ENCODE measurements at regions not wholly inside any gene's neighbourhood (a gene's known extent, or its start where the extent isn't known, plus 50 kb on each side); places are given as distances from the start of the nearest gene placed in this dataset.
"Not testable (repeated sequence)": the region's sequence is repeated elsewhere in the genome, so short reads cannot be mapped to it uniquely, and the experiment has no call there.

GRCh38 chr22:16361328-16361727 lies 231.3 kb downstream of the CCT8L2 start:
- intact Hi-C loops (cut with DNase I); DNase-seq; ATAC-seq (ENCODE audit: low FRiP score); H3K27me3 ChIP-seq (ENCODE audit: control insufficient read depth in 1 of 2, insufficient read depth in 2 of 2, low read length in 1 of 2); H3K4me3 ChIP-seq (ENCODE audit: low read length in 2 of 2); H3K36me3 ChIP-seq (ENCODE audit: control insufficient read depth in 1 of 2, insufficient read depth in 2 of 2, low read length in 1 of 2); H3K4me1 ChIP-seq (ENCODE audit: control insufficient read depth in 1 of 2, insufficient read depth in 2 of 2, low read length in 2 of 2); H3K27ac ChIP-seq (ENCODE audit: low read depth in 1 of 2, low read length in 2 of 2); H3K9me3 ChIP-seq (ENCODE audit: control insufficient read depth, low read length): not testable (repeated sequence)
- WGBS, 2 donors, result no CpG with 5 or more reads among the region's 8 CpGs

- H3K9me3 ChIP-seq (ENCODE audit: control insufficient read depth, low read length); H3K4me3 ChIP-seq (ENCODE audit: low read length in 2 of 2); H3K36me3 ChIP-seq (ENCODE audit: control insufficient read depth in 1 of 2, insufficient read depth in 2 of 2, low read length in 1 of 2); H3K27me3 ChIP-seq (ENCODE audit: control insufficient read depth in 1 of 2, insufficient read depth in 2 of 2, low read length in 1 of 2); H3K27ac ChIP-seq (ENCODE audit: low read depth in 1 of 2, low read length in 2 of 2); DNase-seq; H3K4me1 ChIP-seq (ENCODE audit: control insufficient read depth in 1 of 2, insufficient read depth in 2 of 2, low read length in 2 of 2); intact Hi-C loops (cut with DNase I): not testable (repeated sequence)
- no CpG with 5 or more reads among the region's 8 CpGs for WGBS, 2 donors
- ATAC-seq (ENCODE audit: low FRiP score), result peak; percentile 96
Observed at GRCh38 chr22:16352637-16353036, 240.0 kb downstream of the CCT8L2 start.

GRCh38 chr22:16347083-16347482 lies 245.5 kb downstream of the CCT8L2 start:
- H3K9me3 ChIP-seq (ENCODE audit: control insufficient read depth, low read length); DNase-seq; H3K4me1 ChIP-seq (ENCODE audit: control insufficient read depth in 1 of 2, insufficient read depth in 2 of 2, low read length in 2 of 2); H3K4me3 ChIP-seq (ENCODE audit: low read length in 2 of 2); H3K27ac ChIP-seq (ENCODE audit: low read depth in 1 of 2, low read length in 2 of 2); H3K27me3 ChIP-seq (ENCODE audit: control insufficient read depth in 1 of 2, insufficient read depth in 2 of 2, low read length in 1 of 2); H3K36me3 ChIP-seq (ENCODE audit: control insufficient read depth in 1 of 2, insufficient read depth in 2 of 2, low read length in 1 of 2); intact Hi-C loops (cut with DNase I): not testable (repeated sequence)
- ATAC-seq (ENCODE audit: low FRiP score), result peak; percentile 74
- WGBS, 2 donors, result no CpG with 5 or more reads among the region's 7 CpGs

GRCh38 chr22:16315565-16315964 lies 277.0 kb downstream of the CCT8L2 start:
- H3K4me3 ChIP-seq (ENCODE audit: low read length in 2 of 2); H3K36me3 ChIP-seq (ENCODE audit: control insufficient read depth in 1 of 2, insufficient read depth in 2 of 2, low read length in 1 of 2); DNase-seq; H3K27me3 ChIP-seq (ENCODE audit: control insufficient read depth in 1 of 2, insufficient read depth in 2 of 2, low read length in 1 of 2); H3K4me1 ChIP-seq (ENCODE audit: control insufficient read depth in 1 of 2, insufficient read depth in 2 of 2, low read length in 2 of 2); intact Hi-C loops (cut with DNase I); H3K27ac ChIP-seq (ENCODE audit: low read depth in 1 of 2, low read length in 2 of 2); H3K9me3 ChIP-seq (ENCODE audit: control insufficient read depth, low read length): not testable (repeated sequence)
- peak; percentile 88 for ATAC-seq (ENCODE audit: low FRiP score)
- WGBS, 2 donors, result 67 to 85% methylated on average over 6 to 14 of the region's 15 CpGs
